Activated T-helper 17 cell treated with anti-CD3 and anti-CD28 coated beads, Interleukin-2, amount 50 U/mL, for 72 hours (primary cell): ENCODE measurements at regions not wholly inside any gene's neighbourhood (a gene's known extent, or its start where the extent isn't known, plus 50 kb on each side); places are given as distances from the start of the nearest gene placed in this dataset.
A peak's percentile ranks its signal among the peaks of the same experiment; 100 is the strongest.

ENCODE experiments used
- ATAC-seq: fragments of 150-1000 bp; cut with Tn5 transposase; replicated peaks from 2 replicates; pipeline ENCODE4 v1.10.0; 2021; ENCODE audit warnings: mild to moderate bottlenecking, moderate library complexity
- H3K27ac Mint-ChIP-seq: one replicate; pipeline ENCODE4 v1.8.0; 2022; ENCODE audit warnings: mixed read lengths
- H3K27me3 Mint-ChIP-seq: one replicate; pipeline ENCODE4 v1.8.0; 2022; ENCODE audit warnings: mixed read lengths
- H3K36me3 Mint-ChIP-seq: one replicate; pipeline ENCODE4 v1.8.0; 2022; ENCODE audit warnings: low read depth, mild to moderate bottlenecking, mixed read lengths
- H3K4me1 Mint-ChIP-seq: one replicate; pipeline ENCODE4 v1.8.0; 2022; ENCODE audit warnings: mixed read lengths
- H3K4me3 Mint-ChIP-seq: one replicate; pipeline ENCODE4 v1.8.0; 2022; ENCODE audit warnings: mild to moderate bottlenecking, mixed read lengths
- H3K9me3 Mint-ChIP-seq: one replicate; pipeline ENCODE4 v1.8.0; 2022; ENCODE audit warnings: mixed read lengths

DNA sequence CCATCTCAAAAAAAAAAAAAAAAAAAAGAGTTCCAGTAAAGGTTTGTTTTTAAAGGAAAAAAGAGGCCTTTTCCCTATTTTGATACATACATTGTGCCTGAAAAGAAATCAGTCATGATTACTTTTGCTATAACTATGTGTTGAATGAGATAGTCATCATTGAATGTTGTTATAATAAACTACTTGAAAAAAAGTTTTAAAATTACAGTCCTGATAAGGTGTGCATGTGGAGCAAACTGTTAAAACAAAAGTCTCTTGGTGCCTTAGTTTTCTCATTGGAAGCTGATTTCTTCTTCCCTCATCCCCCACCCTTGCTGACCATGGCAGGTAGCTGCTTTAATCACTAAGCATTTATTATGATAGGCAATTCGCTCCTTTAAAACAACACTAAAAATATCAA is 172.3 kb upstream of the TBCA start:
- H3K9me3 Mint-ChIP-seq = no peaks in the 10 kb centered on the region
- H3K27me3 Mint-ChIP-seq = peaks cover 8% of the 10 kb centered on the region
- no peak overlapping the region for H3K27ac Mint-ChIP-seq
- no peaks in the 10 kb centered on the region for H3K4me1 Mint-ChIP-seq
- no peaks in the 10 kb centered on the region for H3K36me3 Mint-ChIP-seq
- no peak for ATAC-seq
- H3K4me3 Mint-ChIP-seq = no peak overlapping the region

DNA sequence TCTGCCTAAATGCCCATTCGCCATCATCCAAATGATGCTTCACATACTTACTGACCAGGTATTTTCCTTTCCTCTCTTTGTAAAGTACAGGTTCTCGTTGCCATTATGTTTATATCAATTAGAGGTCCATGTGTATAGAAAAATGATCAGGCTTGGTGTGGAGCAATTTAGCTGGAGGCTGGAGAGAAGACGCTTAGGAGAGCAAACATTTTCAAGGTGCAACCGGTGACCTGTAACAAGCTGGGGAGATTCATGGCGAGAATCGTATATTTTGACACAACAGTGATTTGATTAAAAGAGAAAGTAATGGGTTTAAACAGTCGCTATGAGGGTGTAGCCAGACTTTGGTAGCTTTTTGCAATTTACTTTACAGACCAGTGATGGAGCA is 170.9 kb upstream of the TBCA start:
- H3K27ac Mint-ChIP-seq = no peak overlapping the region
- no peak overlapping the region for H3K4me3 Mint-ChIP-seq
- no peaks in the 10 kb centered on the region for H3K4me1 Mint-ChIP-seq
- H3K36me3 Mint-ChIP-seq = no peaks in the 10 kb centered on the region
- no peak for ATAC-seq
- peaks cover 10% of the 10 kb centered on the region for H3K27me3 Mint-ChIP-seq
- no peaks in the 10 kb centered on the region for H3K9me3 Mint-ChIP-seq

DNA sequence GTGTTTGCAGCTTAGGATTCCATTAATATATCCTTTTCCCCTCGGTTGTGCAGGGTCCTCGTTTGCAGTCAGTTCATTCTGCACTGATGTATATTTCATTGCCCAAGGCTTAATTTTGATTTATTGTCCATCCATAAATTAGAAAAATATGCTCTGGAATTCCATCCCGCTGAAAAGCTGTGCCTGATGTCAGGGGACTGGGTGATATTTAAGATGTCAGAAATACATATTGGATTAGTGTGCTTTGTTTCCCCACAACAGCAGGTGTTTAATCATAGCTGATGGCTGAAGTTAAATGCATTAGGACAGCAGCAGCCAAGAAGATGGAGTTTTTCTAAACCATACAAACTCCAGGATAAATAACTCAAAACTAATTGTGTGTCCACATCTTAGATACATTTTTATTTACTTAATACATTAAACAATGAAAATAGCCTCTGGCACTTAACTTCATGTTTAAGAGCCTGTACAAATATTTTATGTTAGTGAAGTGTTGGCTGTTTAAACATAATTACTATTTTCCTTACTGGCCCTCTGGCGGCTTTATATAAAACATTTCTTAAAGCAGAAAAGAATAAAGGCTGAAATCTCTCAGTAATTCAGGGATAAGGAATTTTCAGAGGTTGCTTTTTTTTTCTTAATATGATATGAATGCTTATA is 170.4 kb upstream of the TBCA start:
- peaks cover 13% of the 10 kb centered on the region for H3K27me3 Mint-ChIP-seq
- no peaks in the 10 kb centered on the region for H3K9me3 Mint-ChIP-seq
- H3K36me3 Mint-ChIP-seq = no peaks in the 10 kb centered on the region
- H3K27ac Mint-ChIP-seq = no peak overlapping the region
- no peak for ATAC-seq
- H3K4me1 Mint-ChIP-seq = no peaks in the 10 kb centered on the region
- H3K4me3 Mint-ChIP-seq = no peak overlapping the region

DNA sequence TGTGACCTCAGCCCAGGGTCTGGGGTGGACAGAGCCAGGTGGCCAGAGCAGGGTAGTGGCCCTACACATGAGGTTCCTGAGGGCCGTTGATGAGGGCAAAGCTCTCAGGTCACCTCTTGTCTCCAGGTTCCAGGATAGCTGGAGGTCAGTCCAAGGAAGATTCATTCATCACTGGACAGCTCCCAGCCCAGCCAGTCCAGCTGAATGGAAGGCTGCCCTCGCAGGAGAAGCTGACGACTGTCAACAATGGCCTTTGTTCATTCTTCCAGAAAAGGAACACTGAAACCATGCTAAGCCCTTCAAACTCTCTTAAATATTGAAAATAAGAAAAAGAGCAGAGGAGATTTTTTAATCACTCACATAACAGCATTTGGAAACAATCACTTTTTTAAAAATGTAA is 169.7 kb upstream of the TBCA start:
- Mint-ChIP-seq H3K4me1 (no peaks in the 10 kb centered on the region), H3K36me3 (no peaks in the 10 kb centered on the region), H3K27ac (no peak overlapping the region), H3K27me3 (peaks cover 17% of the 10 kb centered on the region), H3K9me3 (no peaks in the 10 kb centered on the region), H3K4me3 (no peak overlapping the region)
- no peak for ATAC-seq

DNA sequence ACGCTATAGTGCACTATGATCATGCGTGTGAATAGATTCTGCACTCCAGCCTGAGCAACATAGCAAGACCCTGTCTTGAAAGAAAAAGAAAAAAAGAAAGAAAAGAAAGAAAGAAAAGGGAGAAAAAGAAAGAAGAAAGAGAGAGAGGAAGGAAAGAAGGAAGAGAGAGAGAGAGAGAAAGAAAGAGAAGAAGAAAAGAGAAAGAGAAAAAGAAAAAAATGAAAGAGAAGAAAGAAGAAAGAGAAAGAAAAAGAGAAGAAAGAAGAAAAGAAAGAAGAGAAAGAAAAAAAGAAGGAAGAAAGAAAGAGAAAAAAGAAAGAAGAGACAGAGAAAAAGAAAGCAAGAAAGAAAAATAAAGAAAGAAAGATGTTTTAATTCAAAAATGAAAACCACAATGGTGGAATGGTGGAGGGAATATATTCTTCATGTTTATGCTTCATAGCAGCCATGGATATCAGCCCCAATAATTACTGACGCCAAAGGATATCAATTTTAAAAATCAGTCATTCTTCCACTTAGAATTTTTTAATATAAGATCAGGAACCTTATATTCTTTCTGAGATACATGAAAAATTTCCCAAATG is 168.7 kb upstream of the TBCA start:
- peaks cover 17% of the 10 kb centered on the region for H3K27me3 Mint-ChIP-seq
- H3K4me3 Mint-ChIP-seq = no peak overlapping the region
- H3K9me3 Mint-ChIP-seq = no peaks in the 10 kb centered on the region
- no peaks in the 10 kb centered on the region for H3K36me3 Mint-ChIP-seq
- no peak for ATAC-seq
- H3K27ac Mint-ChIP-seq = no peak overlapping the region
- H3K4me1 Mint-ChIP-seq = no peaks in the 10 kb centered on the region

DNA sequence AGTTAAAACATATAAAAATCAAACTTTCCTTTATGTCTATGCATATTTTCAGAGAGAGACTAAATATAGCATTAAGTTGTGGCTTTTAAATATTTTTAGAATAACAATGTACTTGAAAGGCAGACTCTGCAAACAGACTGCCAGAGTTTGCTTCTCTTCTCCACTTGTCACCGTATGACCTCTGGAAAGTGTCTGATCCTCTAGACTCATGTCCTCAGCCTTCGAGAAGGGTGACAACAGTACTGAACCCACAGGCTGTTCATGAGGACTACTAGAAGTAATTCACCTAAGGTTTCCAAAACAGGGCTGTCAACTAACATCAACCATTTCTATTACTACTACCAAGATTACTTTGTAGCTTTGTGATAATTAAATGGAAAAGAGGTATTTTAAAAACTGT is 167.7 kb upstream of the TBCA start:
- no peaks in the 10 kb centered on the region for H3K36me3 Mint-ChIP-seq
- no peaks in the 10 kb centered on the region for H3K4me1 Mint-ChIP-seq
- H3K27ac Mint-ChIP-seq = no peak overlapping the region
- no peak overlapping the region for H3K4me3 Mint-ChIP-seq
- no peak for ATAC-seq
- H3K27me3 Mint-ChIP-seq = peaks cover 21% of the 10 kb centered on the region
- H3K9me3 Mint-ChIP-seq = no peaks in the 10 kb centered on the region

DNA sequence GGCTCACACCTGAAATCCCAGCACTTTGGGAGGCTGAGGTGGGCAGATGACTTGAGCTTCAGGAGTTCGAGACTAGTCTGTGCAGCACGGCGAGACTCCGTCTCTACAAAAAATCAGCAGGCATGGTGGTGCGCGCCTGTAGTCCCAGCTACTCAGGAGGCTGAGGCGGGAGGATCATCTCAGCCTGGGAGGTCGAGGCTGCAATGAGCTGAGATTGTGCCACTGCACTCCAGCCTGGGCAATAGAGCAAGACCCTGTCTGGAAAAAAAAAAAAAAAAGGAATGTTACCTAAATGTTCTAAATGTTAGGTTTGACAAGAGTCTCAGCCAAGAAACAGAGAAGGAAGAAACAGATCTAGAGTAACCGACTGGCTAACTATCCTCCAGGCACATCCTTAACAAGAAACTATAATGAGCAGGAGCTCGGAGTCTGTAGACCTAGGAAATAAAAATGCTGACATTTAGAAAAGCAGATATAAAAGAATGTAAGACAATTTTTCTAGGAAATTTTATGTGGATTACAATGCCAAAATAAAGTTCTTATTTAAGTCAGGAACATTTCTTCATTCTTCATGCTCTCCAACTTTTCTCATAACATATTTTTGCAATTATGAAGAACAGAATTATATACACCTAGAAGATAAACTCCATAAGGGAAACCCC is 166.6 kb upstream of the TBCA start:
- H3K4me1 Mint-ChIP-seq = no peaks in the 10 kb centered on the region
- no peaks in the 10 kb centered on the region for H3K36me3 Mint-ChIP-seq
- no peak overlapping the region for H3K27ac Mint-ChIP-seq
- no peak for ATAC-seq
- peaks cover 23% of the 10 kb centered on the region for H3K27me3 Mint-ChIP-seq
- H3K4me3 Mint-ChIP-seq = no peak overlapping the region
- H3K9me3 Mint-ChIP-seq = no peaks in the 10 kb centered on the region

DNA sequence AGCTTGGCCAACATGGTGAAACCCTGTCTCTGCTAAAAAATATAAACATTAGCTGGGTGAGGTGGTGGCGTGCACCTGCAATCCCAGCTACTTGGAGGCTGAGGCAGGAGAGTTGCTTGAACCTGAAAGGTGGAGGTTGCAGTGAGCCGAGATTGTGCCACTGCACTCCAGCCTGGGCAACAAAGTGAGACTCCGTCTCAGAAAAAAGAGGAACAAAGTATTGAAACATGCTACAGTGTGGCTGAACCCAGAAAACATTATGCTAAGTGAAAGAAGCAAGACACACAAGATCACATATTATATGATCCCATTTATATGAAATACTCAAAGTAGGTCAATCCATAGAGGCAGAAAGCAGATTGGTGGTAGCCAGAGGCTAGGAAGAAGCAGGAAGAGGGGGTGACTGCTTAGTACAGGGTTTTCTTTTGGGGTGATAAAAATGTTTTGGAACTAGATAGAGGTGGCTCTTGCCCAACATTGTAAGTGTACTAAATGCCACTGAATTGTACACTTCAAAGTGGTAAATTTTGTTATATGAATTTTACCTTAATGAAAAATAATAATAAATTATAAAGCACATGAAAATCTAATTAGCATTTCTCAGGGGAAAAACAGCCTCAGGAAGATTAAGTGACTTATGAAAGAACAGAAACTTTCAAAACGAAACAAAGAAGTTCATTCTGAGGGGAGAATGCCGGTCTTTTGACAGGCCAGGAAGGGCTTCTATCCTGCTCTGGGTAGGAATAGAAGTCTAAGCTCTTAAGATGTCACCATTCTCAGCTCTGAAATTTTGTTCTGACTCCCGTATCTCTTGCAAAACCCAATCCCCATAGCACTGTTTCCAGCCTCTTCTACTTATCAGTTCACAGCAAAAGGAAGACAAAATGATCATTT is 161.1 kb upstream of the TBCA start:
- Mint-ChIP-seq H3K27ac (no peak overlapping the region), H3K36me3 (no peaks in the 10 kb centered on the region), H3K9me3 (no peaks in the 10 kb centered on the region), H3K4me3 (no peak overlapping the region), H3K27me3 (peaks cover 23% of the 10 kb centered on the region), H3K4me1 (peaks cover 8% of the 10 kb centered on the region)
- ATAC-seq = no peak

DNA sequence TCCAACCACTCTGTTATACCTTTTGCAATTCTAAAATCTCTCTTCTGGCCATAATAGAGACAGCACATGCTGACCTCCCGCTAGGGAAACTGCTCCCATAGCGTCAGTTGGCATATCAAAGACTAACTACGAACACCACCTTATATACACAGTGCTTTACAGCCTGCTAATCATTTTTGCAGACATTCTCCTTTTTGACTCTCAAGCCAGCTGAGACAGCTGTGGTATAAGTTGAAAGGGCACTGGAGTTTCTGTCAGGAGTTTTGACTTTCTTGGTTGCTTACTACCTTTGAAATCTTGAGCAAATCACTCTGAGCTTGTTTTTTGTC is 160.2 kb upstream of the TBCA start:
- Mint-ChIP-seq H3K4me1 (peaks cover 8% of the 10 kb centered on the region), H3K27me3 (peaks cover 16% of the 10 kb centered on the region), H3K36me3 (no peaks in the 10 kb centered on the region), H3K9me3 (no peaks in the 10 kb centered on the region), H3K4me3 (peak overlapping the region; percentile 29), H3K27ac (no peak overlapping the region)
- peak; percentile 7 for ATAC-seq

DNA sequence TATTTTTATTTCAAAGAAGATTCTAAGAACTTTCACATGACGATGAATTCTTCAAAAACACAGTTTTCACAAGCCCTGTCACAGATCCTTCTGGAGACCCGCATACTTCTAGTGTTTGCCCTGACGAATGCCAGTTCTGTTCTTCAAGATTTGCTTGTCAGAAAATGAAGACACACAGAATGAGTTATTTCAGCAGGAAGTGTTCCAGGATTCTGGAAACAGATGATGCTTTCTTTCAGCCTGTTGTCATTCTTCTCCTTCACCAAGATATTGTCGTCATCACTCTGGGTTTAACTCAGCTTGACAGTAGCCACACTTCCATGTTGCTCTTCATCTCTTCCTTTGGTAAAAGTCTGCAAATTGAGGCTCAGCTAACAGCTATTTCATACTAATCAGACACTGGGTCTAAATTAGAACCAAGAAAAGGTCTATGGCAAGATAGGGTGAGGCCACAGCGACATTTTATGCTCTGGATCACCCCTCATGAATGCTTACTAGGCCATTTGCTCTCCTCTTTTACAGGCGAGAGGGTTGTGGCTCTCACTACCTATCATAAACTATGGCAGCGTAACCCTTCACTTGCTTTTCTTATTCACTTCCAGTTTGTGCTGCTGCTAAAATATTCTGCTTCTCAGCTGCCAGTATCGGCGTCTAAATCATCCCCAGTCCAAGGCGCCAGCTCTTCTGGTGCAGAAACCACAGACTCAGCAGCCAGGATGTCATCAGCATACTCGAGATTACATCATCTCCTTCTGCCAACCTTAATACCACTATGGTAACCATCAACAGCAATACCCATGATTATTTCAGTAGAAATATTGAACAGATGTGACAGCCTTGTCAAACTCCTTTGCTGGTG is 159.6 kb upstream of the TBCA start:
- peak overlapping the region; percentile 29 for H3K4me3 Mint-ChIP-seq
- peak; percentile 83 for ATAC-seq
- peaks cover 13% of the 10 kb centered on the region for H3K27me3 Mint-ChIP-seq
- peak overlapping the region; percentile 10 for H3K27ac Mint-ChIP-seq
- no peaks in the 10 kb centered on the region for H3K9me3 Mint-ChIP-seq
- peaks cover 8% of the 10 kb centered on the region for H3K4me1 Mint-ChIP-seq
- no peaks in the 10 kb centered on the region for H3K36me3 Mint-ChIP-seq

DNA sequence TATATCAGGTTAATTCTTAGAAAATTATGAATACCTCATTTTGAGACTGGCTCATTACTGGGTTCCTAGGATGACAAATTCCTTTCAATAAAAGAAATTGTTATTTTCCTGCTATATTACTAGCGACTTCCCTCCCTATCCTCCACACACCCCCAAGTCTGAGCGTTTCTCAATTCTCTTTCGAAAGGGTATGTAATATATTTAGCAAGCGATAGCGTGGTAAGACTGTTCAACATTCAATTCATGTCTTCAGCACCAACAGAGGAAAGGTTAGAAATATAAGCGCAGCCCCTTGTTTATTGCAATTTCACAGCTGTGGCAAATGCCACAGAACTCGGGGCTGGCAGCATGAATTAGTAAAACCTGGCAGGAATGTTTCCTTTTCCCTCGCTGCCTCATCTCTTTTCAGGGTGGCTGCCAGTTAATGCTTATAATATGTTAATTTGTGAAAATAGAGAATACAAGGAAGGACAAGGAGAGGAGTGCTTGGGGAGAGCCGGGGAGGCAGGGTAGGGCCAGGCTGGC is 152.7 kb upstream of the TBCA start:
- peaks cover 12% of the 10 kb centered on the region for H3K27me3 Mint-ChIP-seq
- ATAC-seq = no peak
- H3K4me1 Mint-ChIP-seq = no peaks in the 10 kb centered on the region
- no peak overlapping the region for H3K27ac Mint-ChIP-seq
- H3K9me3 Mint-ChIP-seq = peaks cover 6% of the 10 kb centered on the region
- no peak overlapping the region for H3K4me3 Mint-ChIP-seq
- no peaks in the 10 kb centered on the region for H3K36me3 Mint-ChIP-seq

DNA sequence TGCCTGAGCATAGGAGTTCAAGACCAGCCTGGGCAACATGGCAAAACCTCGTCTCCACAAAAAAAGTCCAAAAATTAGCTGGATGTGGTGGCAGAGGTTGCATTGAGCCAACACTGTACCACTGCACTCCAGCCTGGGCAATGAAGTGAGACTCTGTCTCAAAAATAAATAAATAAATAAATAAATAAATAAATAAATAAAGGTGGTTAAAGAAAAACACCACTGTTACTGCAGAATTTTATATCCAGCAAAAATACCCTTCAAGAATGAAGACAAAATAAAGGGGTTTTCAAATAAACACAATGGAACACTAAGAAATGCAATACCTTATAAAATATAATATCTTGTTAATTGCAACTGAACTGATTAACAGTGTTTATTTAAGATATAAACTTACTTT is 150.2 kb upstream of the TBCA start:
- no peak for ATAC-seq
- H3K4me3 Mint-ChIP-seq = no peak overlapping the region
- H3K27ac Mint-ChIP-seq = no peak overlapping the region
- H3K36me3 Mint-ChIP-seq = no peaks in the 10 kb centered on the region
- peaks cover 9% of the 10 kb centered on the region for H3K27me3 Mint-ChIP-seq
- peaks cover 6% of the 10 kb centered on the region for H3K9me3 Mint-ChIP-seq
- no peaks in the 10 kb centered on the region for H3K4me1 Mint-ChIP-seq

DNA sequence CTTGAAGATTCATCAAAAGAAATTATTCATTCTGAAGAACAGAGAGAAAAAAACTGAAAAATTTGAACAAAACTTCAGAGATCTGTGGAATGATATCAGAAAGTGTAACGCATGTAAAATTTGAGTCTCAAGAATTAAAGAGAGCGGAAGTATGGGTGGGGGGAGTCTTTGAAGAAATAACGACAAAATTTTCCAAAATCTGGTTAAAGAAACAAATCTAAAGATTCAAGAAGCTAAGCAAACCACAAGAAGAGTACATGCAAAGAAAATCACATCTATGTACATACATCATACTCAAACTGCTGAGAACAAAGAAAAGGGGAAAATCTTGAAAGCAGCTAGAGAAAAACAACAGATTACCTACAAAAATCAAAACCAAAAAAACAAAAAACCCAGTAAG is 149.4 kb upstream of the TBCA start:
- Mint-ChIP-seq H3K4me3 (peak overlapping the region; percentile 15), H3K36me3 (no peaks in the 10 kb centered on the region), H3K9me3 (peaks cover 6% of the 10 kb centered on the region), H3K27ac (peak overlapping the region; percentile 10), H3K4me1 (no peaks in the 10 kb centered on the region), H3K27me3 (peaks cover 9% of the 10 kb centered on the region)
- ATAC-seq = no peak

DNA sequence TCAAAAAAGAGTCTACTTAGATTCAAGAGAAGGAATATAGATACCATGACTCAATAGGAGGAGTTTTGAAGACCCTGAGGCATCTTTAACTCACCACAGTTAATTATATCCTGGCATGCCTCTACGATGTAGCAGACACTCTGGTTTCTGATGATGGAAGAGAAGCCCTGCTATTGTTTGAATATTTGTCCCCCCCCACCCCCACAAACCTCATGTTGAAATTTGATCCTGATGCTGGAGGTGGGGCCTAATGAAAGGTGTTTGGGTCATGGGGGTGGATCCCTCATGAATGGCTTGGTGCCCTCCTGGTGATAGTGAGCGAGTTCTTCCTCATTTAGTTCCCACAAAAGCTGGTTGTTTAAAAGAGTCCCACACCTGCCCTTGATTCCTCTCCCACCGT is 147.9 kb upstream of the TBCA start:
- peaks cover 6% of the 10 kb centered on the region for H3K9me3 Mint-ChIP-seq
- H3K4me3 Mint-ChIP-seq = no peak overlapping the region
- peaks cover 9% of the 10 kb centered on the region for H3K27me3 Mint-ChIP-seq
- ATAC-seq = no peak
- H3K36me3 Mint-ChIP-seq = no peaks in the 10 kb centered on the region
- H3K27ac Mint-ChIP-seq = no peak overlapping the region
- H3K4me1 Mint-ChIP-seq = no peaks in the 10 kb centered on the region
